Keratinocyte (primary cell): ENCODE measurements at regions not wholly inside any gene's neighbourhood (a gene's known extent, or its start where the extent isn't known, plus 50 kb on each side); places are given as distances from the start of the nearest gene placed in this dataset.

Source experiments
- DNase-seq: peaks from one replicate; pipeline ENCODE4 v3.0.0-alpha.2; 2011; ENCODE audit warnings: low read depth, missing footprints, low spot score
- FAIRE-seq: peaks from 2 replicates; lab custom pipeline; 2011; peaks lifted over from hg19 to GRCh38; lab: Jason Lieb, UNC
- H2AFZ ChIP-seq: 2 replicates; pipeline ENCODE4 v1.6.0; 2012; ENCODE audit warnings: low read length, control low read depth, inconsistent platforms; ENCODE audit not compliant: control insufficient read depth
- H3K27ac ChIP-seq: 2 replicates; pipeline ENCODE4 v1.5.1; 2011; ENCODE audit warnings: low read length; ENCODE audit not compliant: control insufficient read depth, insufficient read depth
- H3K27me3 ChIP-seq: 3 replicates; pipeline ENCODE4 v1.6.0; 2011; ENCODE audit warnings: low read length; ENCODE audit not compliant: control insufficient read depth, insufficient read depth; ENCODE audit errors: extremely low read depth
- H3K36me3 ChIP-seq, 2 experiments: 2 replicates in 1 of 2; 3 replicates in 1 of 2; pipeline ENCODE4 v1.5.1; 2011; ENCODE audit warnings: low read length in 2 of 2, mild to moderate bottlenecking in 1 of 2; ENCODE audit not compliant: control insufficient read depth in 2 of 2, insufficient read depth in 2 of 2; ENCODE audit errors: extremely low read depth in 1 of 2
- H3K4me1 ChIP-seq: 3 replicates; pipeline ENCODE4 v1.5.1; 2011; ENCODE audit warnings: low read length; ENCODE audit not compliant: control insufficient read depth, insufficient read depth; ENCODE audit errors: extremely low read depth
- H3K4me2 ChIP-seq: 3 replicates; pipeline ENCODE4 v1.6.0; 2011; ENCODE audit warnings: low read depth, low read length; ENCODE audit not compliant: control insufficient read depth, insufficient read depth; ENCODE audit errors: extremely low read depth
- H3K4me3 ChIP-seq, 3 experiments: fragments of 200-600 bp in 1 of 3; sonication (generic) in 1 of 3; 2 replicates in 2 of 3; 3 replicates in 1 of 3; pipeline ENCODE4 v1.5.1; 2011 to 2016; ENCODE audit warnings: low read length in 3 of 3, mild to moderate bottlenecking in 3 of 3, control low read depth in 2 of 3, inconsistent platforms in 1 of 3, low read depth in 1 of 3, mixed read lengths in 1 of 3, mixed run types in 1 of 3, moderate library complexity in 1 of 3; ENCODE audit not compliant: control insufficient read depth in 2 of 3, insufficient read depth in 2 of 3; ENCODE audit errors: extremely low read depth in 1 of 3
- H3K79me2 ChIP-seq: 2 replicates; pipeline ENCODE4 v1.6.0; 2012; ENCODE audit warnings: low read length; ENCODE audit not compliant: control insufficient read depth, insufficient read depth
- H3K9ac ChIP-seq: 3 replicates; pipeline ENCODE4 v1.6.0; 2011; ENCODE audit warnings: low read length; ENCODE audit not compliant: control insufficient read depth, insufficient read depth; ENCODE audit errors: extremely low read depth
- H3K9me1 ChIP-seq: 3 replicates; pipeline ENCODE4 v1.6.0; 2011; ENCODE audit warnings: low read length; ENCODE audit not compliant: control insufficient read depth, insufficient read depth; ENCODE audit errors: extremely low read depth
- H3K9me3 ChIP-seq: 2 replicates; pipeline ENCODE4 v1.5.1; 2012; ENCODE audit warnings: low read depth, low read length; ENCODE audit not compliant: control insufficient read depth
- H4K20me1 ChIP-seq: 3 replicates; pipeline ENCODE4 v1.6.0; 2011; ENCODE audit warnings: low read length; ENCODE audit not compliant: control insufficient read depth, insufficient read depth; ENCODE audit errors: extremely low read depth
- EZH2 ChIP-seq: IDR thresholded peaks from one replicate; pipeline ENCODE4 v1.6.1; 2012; ENCODE audit warnings: inconsistent platforms, mild to moderate bottlenecking, low read length, moderate library complexity
- dilution Hi-C: fragments of 300-500 bp; cut with MboI; formaldehyde crosslinking; loops from one replicate; pipeline ENCODE4 v1.7.0; 2020; ENCODE audit warnings: low sequenced_read_pairs; ENCODE audit not compliant: extremely low pct_ligation_motif_present
- TF ChIP-seq, protein P1 (sequence below), 3 experiments: IDR thresholded peaks in 1 of 3; conservative IDR thresholded peaks in 1 of 3; optimal IDR thresholded peaks in 1 of 3; 2 replicates in 2 of 3; 3 replicates in 1 of 3; pipeline versions ENCODE3 to v1.5.1; 2011; ENCODE audit warnings: low read length in 3 of 3, mild to moderate bottlenecking in 3 of 3, moderate library complexity in 2 of 3, control low read depth in 1 of 3, inconsistent platforms in 1 of 3; ENCODE audit not compliant: insufficient read depth in 2 of 3; ENCODE audit errors: extremely low read depth in 1 of 3

- no peaks in the 10 kb centered on the region for H3K36me3 ChIP-seq
- no peaks in the 10 kb centered on the region for H3K79me2 ChIP-seq
- H3K27me3 ChIP-seq, result no peaks in the 10 kb centered on the region
- dilution Hi-C loops, result no loop called here
- no peak overlapping the region for H3K4me2 ChIP-seq
- H4K20me1 ChIP-seq, result no peaks in the 10 kb centered on the region
- no peaks in the 10 kb centered on the region for H3K9me1 ChIP-seq
- no peak overlapping the region for H3K9ac ChIP-seq
- H3K4me3 ChIP-seq, result no peak overlapping the region
- H3K27ac ChIP-seq, result no peak overlapping the region
- H2AFZ ChIP-seq, result no peak overlapping the region
- no peak for FAIRE-seq
- TF ChIP-seq, protein P1, sequence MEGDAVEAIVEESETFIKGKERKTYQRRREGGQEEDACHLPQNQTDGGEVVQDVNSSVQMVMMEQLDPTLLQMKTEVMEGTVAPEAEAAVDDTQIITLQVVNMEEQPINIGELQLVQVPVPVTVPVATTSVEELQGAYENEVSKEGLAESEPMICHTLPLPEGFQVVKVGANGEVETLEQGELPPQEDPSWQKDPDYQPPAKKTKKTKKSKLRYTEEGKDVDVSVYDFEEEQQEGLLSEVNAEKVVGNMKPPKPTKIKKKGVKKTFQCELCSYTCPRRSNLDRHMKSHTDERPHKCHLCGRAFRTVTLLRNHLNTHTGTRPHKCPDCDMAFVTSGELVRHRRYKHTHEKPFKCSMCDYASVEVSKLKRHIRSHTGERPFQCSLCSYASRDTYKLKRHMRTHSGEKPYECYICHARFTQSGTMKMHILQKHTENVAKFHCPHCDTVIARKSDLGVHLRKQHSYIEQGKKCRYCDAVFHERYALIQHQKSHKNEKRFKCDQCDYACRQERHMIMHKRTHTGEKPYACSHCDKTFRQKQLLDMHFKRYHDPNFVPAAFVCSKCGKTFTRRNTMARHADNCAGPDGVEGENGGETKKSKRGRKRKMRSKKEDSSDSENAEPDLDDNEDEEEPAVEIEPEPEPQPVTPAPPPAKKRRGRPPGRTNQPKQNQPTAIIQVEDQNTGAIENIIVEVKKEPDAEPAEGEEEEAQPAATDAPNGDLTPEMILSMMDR (optimal IDR thresholded peaks at IDR 0.05 in 1 of 3, IDR thresholded peaks at IDR 0.05 in 1 of 3, conservative IDR thresholded peaks at IDR 0.05 in 1 of 3; ENCODE audit: extremely low read depth in 1 of 3, insufficient read depth in 2 of 3, low read length in 3 of 3), result no peak
- no peak for TF ChIP-seq EZH2
- peaks cover 1% of the 10 kb centered on the region for H3K4me1 ChIP-seq
- no peak for DNase-seq
- H3K9me3 ChIP-seq, result no peaks in the 10 kb centered on the region
These were observed 244.0 kb upstream of the AMIGO2 start for GRCh38 chr12:47323802-47324201.

- DNase-seq (no peak), FAIRE-seq (no peak)
- no peak overlapping the region for H2AFZ ChIP-seq
- H3K9me1 ChIP-seq, result no peaks in the 10 kb centered on the region
- no peaks in the 10 kb centered on the region for H3K27me3 ChIP-seq
- H4K20me1 ChIP-seq, result no peaks in the 10 kb centered on the region
- dilution Hi-C loops, result no loop called here
- no peaks in the 10 kb centered on the region for H3K36me3 ChIP-seq
- H3K79me2 ChIP-seq, result no peaks in the 10 kb centered on the region
- H3K9ac ChIP-seq, result no peak overlapping the region
- H3K4me3 ChIP-seq, result no peak overlapping the region
- H3K9me3 ChIP-seq, result no peaks in the 10 kb centered on the region
- no peak overlapping the region for H3K4me2 ChIP-seq
- no peak overlapping the region for H3K27ac ChIP-seq
- H3K4me1 ChIP-seq, result no peaks in the 10 kb centered on the region
- TF ChIP-seq, protein P1 (optimal IDR thresholded peaks at IDR 0.05 in 1 of 3, IDR thresholded peaks at IDR 0.05 in 1 of 3, conservative IDR thresholded peaks at IDR 0.05 in 1 of 3; ENCODE audit: extremely low read depth in 1 of 3, insufficient read depth in 2 of 3, low read length in 3 of 3), result no peak
- no peak for TF ChIP-seq EZH2
These were observed 241.7 kb upstream of the AMIGO2 start for GRCh38 chr12:47321436-47321835.
